Naive thymus-derived CD4-positive, alpha-beta T cell (primary cell): ENCODE measurements at regions not wholly inside any gene's neighbourhood (a gene's known extent, or its start where the extent isn't known, plus 50 kb on each side); places are given as distances from the start of the nearest gene placed in this dataset.

ENCODE experiments used
- ATAC-seq: fragments of 150-1000 bp; cut with Tn5 transposase; 2 replicates; pipeline ENCODE4 v1.10.0; 2021; ENCODE audit warnings: mild to moderate bottlenecking, moderate library complexity
- CTCF ChIA-PET: fragments of 350-600 bp; sonication (Branson Sonifier 250); formaldehyde crosslinking; loops from one replicate; lab custom pipeline; 2021; ENCODE audit warnings: antibody characterized with exemption; lab: Charles Lee
- POLR2A ChIA-PET: fragments of 350-600 bp; sonication (Branson Sonifier 250); formaldehyde crosslinking; loops from one replicate; lab custom pipeline; 2021; ENCODE audit warnings: antibody characterized with exemption, inconsistent platforms; lab: Charles Lee
- DNase-seq, 9 donors: peaks; one replicate each; pipeline versions ENCODE4 v3.0.0 to v3.0.0-alpha.2; 2020 to 2022; ENCODE audit warnings: mixed read lengths in 1 of 9
- H3K27ac ChIP-seq: one replicate; pipeline ENCODE4 v1.7.0; 2013; ENCODE audit warnings: mild to moderate bottlenecking, low read depth, low read length, moderate library complexity
- H3K27me3 ChIP-seq, 2 donors: one replicate each; pipeline ENCODE4 v1.7.0; 2013; ENCODE audit warnings: low read length in 2 of 2, mild to moderate bottlenecking in 2 of 2, moderate library complexity in 2 of 2; ENCODE audit not compliant: control insufficient read depth in 2 of 2, insufficient read depth in 2 of 2
- H3K36me3 ChIP-seq, 3 experiments: 1 replicate in 2 of 3; 2 replicates in 1 of 3; pipeline ENCODE4 v1.7.0; 2013; ENCODE audit warnings: low read length in 3 of 3, mild to moderate bottlenecking in 3 of 3, moderate library complexity in 1 of 3; ENCODE audit not compliant: insufficient read depth in 3 of 3, control insufficient read depth in 2 of 3
- H3K4me1 ChIP-seq, 2 donors: one replicate each; pipeline ENCODE4 v1.7.0; 2013; ENCODE audit warnings: low read length in 2 of 2, mild to moderate bottlenecking in 2 of 2, moderate library complexity in 1 of 2; ENCODE audit not compliant: control insufficient read depth in 2 of 2, insufficient read depth in 2 of 2
- H3K4me3 ChIP-seq: 2 replicates; pipeline ENCODE4 v1.7.0; 2013; ENCODE audit warnings: mild to moderate bottlenecking, low read length
- H3K9me3 ChIP-seq, 3 experiments: 1 replicate in 2 of 3; 2 replicates in 1 of 3; pipeline ENCODE4 v1.7.0; 2013; ENCODE audit warnings: low read length in 3 of 3; ENCODE audit not compliant: control insufficient read depth in 2 of 3
- H3K27ac Mint-ChIP-seq, 9 donors: one replicate each; pipeline ENCODE4 v1.8.0; 2020 to 2022; ENCODE audit warnings: mixed read lengths in 9 of 9, mild to moderate bottlenecking in 8 of 9, moderate library complexity in 5 of 9, inconsistent platforms in 2 of 9
- H3K27me3 Mint-ChIP-seq, 5 donors: one replicate each; pipeline ENCODE4 v1.8.0; 2021 to 2022; ENCODE audit warnings: mixed read lengths in 5 of 5, mild to moderate bottlenecking in 1 of 5
- H3K36me3 Mint-ChIP-seq, 5 donors: one replicate each; pipeline ENCODE4 v1.8.0; 2020 to 2022; ENCODE audit warnings: mixed read lengths in 5 of 5, mild to moderate bottlenecking in 3 of 5, inconsistent platforms in 1 of 5
- H3K4me1 Mint-ChIP-seq, 7 donors: one replicate each; pipeline ENCODE4 v1.8.0; 2020 to 2022; ENCODE audit warnings: mixed read lengths in 7 of 7, mild to moderate bottlenecking in 3 of 7, inconsistent platforms in 1 of 7
- H3K4me3 Mint-ChIP-seq, 10 donors: one replicate each; pipeline ENCODE4 v1.8.0; 2020 to 2022; ENCODE audit warnings: mild to moderate bottlenecking in 10 of 10, mixed read lengths in 10 of 10, moderate library complexity in 6 of 10, inconsistent platforms in 2 of 10
- H3K9me3 Mint-ChIP-seq, 11 donors: one replicate each; pipeline ENCODE4 v1.8.0; 2020 to 2022; ENCODE audit warnings: mixed read lengths in 11 of 11, mild to moderate bottlenecking in 4 of 11, inconsistent platforms in 1 of 11, moderate library complexity in 1 of 11
- intact Hi-C, 2 donors: fragments of 100-400 bp; cut with micrococcal nuclease; formaldehyde crosslinking; loops; one replicate each; pipeline ENCODE4 v1.15.1; 2023

GRCh38 chr13:68509734-68510621, 1279.8 kb upstream of the PCDH9 start:
- H3K27ac ChIP-seq = no peak overlapping the region
- no peaks in the 10 kb centered on the region for H3K27me3 ChIP-seq
- Mint-ChIP-seq H3K4me3 (no peak overlapping the region), H3K36me3 (no peaks in the 10 kb centered on the region), H3K9me3 (peaks cover 0 to 11% (median 5%) of the 10 kb centered on the region in 11 donors), H3K27me3 (no peaks in the 10 kb centered on the region), H3K27ac (no peak overlapping the region), H3K4me1 (no peaks in the 10 kb centered on the region)
- ATAC-seq (no peak), DNase-seq (no peak)
- no peaks in the 10 kb centered on the region for H3K4me1 ChIP-seq
- no peaks in the 10 kb centered on the region for H3K36me3 ChIP-seq
- ChIA-PET POLR2A (interaction anchor here (0.6 kb wide), 1 partner anchor 37 kb away, joined by 3 read pairs; no protein-coding TSS in a partner anchor), CTCF (no interaction called here)
- peaks cover 0 to 5% (median 0%) of the 10 kb centered on the region in 3 experiments for H3K9me3 ChIP-seq
- no peak overlapping the region for H3K4me3 ChIP-seq
- intact Hi-C loops = no loop called here

- H3K4me1 ChIP-seq = no peaks in the 10 kb centered on the region
- intact Hi-C loops = no loop called here
- peaks cover 0 to 10% (median 5%) of the 10 kb centered on the region in 11 donors for H3K9me3 Mint-ChIP-seq
- no peaks in the 10 kb centered on the region for H3K36me3 Mint-ChIP-seq
- H3K36me3 ChIP-seq = no peaks in the 10 kb centered on the region
- H3K4me3 Mint-ChIP-seq = no peak overlapping the region
- no peaks in the 10 kb centered on the region for H3K27me3 ChIP-seq
- DNase-seq = no peak
- ChIA-PET CTCF (no interaction called here), POLR2A (no interaction called here)
- H3K4me1 Mint-ChIP-seq = no peaks in the 10 kb centered on the region
- no peak overlapping the region for H3K27ac Mint-ChIP-seq
- no peak overlapping the region for H3K27ac ChIP-seq
- H3K4me3 ChIP-seq = no peak overlapping the region
- H3K9me3 ChIP-seq = peaks cover 0 to 5% (median 0%) of the 10 kb centered on the region in 3 experiments
- no peaks in the 10 kb centered on the region for H3K27me3 Mint-ChIP-seq
- ATAC-seq = no peak
These were observed 1276.9 kb upstream of the PCDH9 start for GRCh38 chr13:68506888-68507551.

GRCh38 chr13:68490594-68490993, 1260.5 kb upstream of the PCDH9 start:
- H3K36me3 ChIP-seq = no peaks in the 10 kb centered on the region
- CTCF ChIA-PET = no interaction called here
- H3K4me3 ChIP-seq = no peak overlapping the region
- no peak overlapping the region for H3K27ac ChIP-seq
- POLR2A ChIA-PET = no interaction called here
- no peaks in the 10 kb centered on the region for H3K27me3 ChIP-seq
- intact Hi-C loops = no loop called here
- DNase-seq (no peak), ATAC-seq (no peak)
- Mint-ChIP-seq H3K4me1 (no peaks in the 10 kb centered on the region), H3K27me3 (no peaks in the 10 kb centered on the region), H3K9me3 (peaks cover 0 to 18% (median 5%) of the 10 kb centered on the region in 11 donors), H3K4me3 (no peak overlapping the region), H3K27ac (no peak overlapping the region), H3K36me3 (no peaks in the 10 kb centered on the region)
- H3K9me3 ChIP-seq = peaks cover 0 to 3% (median 0%) of the 10 kb centered on the region in 3 experiments
- no peaks in the 10 kb centered on the region for H3K4me1 ChIP-seq

DNA sequence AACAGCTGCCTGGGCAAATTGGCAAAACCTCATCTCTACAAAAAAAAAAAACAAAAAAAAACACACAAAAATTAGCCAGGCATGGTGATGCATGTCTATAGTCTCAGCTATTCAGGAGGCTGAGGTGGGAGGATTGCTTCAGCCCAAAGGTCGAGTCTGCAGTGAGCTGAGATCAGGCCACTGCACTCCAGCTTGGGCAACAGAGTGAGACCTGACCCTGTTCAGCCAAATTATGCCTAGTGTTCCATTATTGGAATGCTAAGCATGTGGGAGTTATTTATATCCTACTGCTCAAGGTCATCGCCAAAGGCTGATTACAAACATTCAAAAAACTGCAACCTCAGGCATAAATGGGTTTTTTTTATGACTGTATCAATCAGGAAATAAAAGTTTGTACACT, 1251.0 kb upstream of the PCDH9 start:
- Mint-ChIP-seq H3K4me1 (no peaks in the 10 kb centered on the region), H3K27me3 (no peaks in the 10 kb centered on the region), H3K27ac (no peak overlapping the region), H3K9me3 (peaks cover 0 to 20% (median 2%) of the 10 kb centered on the region in 11 donors), H3K4me3 (no peak overlapping the region), H3K36me3 (no peaks in the 10 kb centered on the region)
- Histone ChIP-seq H3K27me3 (no peaks in the 10 kb centered on the region), H3K9me3 (no peaks in the 10 kb centered on the region), H3K4me1 (no peaks in the 10 kb centered on the region), H3K36me3 (no peaks in the 10 kb centered on the region), H3K4me3 (no peak overlapping the region), H3K27ac (no peak overlapping the region)
- CTCF ChIA-PET = no interaction called here
- intact Hi-C loops = no loop called here
- POLR2A ChIA-PET = no interaction called here
- DNase-seq (no peak), ATAC-seq (no peak)

- Mint-ChIP-seq H3K9me3 (peaks cover 0 to 4% (median 3%) of the 10 kb centered on the region in 11 donors), H3K27ac (no peak overlapping the region), H3K27me3 (no peaks in the 10 kb centered on the region), H3K4me1 (no peaks in the 10 kb centered on the region), H3K36me3 (no peaks in the 10 kb centered on the region), H3K4me3 (no peak overlapping the region)
- Histone ChIP-seq H3K36me3 (no peaks in the 10 kb centered on the region), H3K4me1 (no peaks in the 10 kb centered on the region), H3K27me3 (no peaks in the 10 kb centered on the region), H3K4me3 (no peak overlapping the region), H3K9me3 (no peaks in the 10 kb centered on the region), H3K27ac (no peak overlapping the region)
- no peak for ATAC-seq
- no peak for DNase-seq
- POLR2A ChIA-PET = no interaction called here
- CTCF ChIA-PET = no interaction called here
- intact Hi-C loops = no loop called here
These were observed 1243.7 kb upstream of the PCDH9 start for GRCh38 chr13:68473834-68474326.

GRCh38 chr13:68467160-68467559, 1237.0 kb upstream of the PCDH9 start:
- Histone ChIP-seq H3K27me3 (no peaks in the 10 kb centered on the region), H3K9me3 (no peaks in the 10 kb centered on the region), H3K27ac (no peak overlapping the region), H3K36me3 (no peaks in the 10 kb centered on the region), H3K4me3 (no peak overlapping the region), H3K4me1 (no peaks in the 10 kb centered on the region)
- H3K4me1 Mint-ChIP-seq = no peaks in the 10 kb centered on the region
- DNase-seq = no peak
- CTCF ChIA-PET = no interaction called here
- no peak for ATAC-seq
- POLR2A ChIA-PET = no interaction called here
- no peaks in the 10 kb centered on the region for H3K36me3 Mint-ChIP-seq
- H3K4me3 Mint-ChIP-seq = no peak overlapping the region
- H3K9me3 Mint-ChIP-seq = peaks cover 0 to 22% (median 7%) of the 10 kb centered on the region in 11 donors
- H3K27me3 Mint-ChIP-seq = no peaks in the 10 kb centered on the region
- intact Hi-C loops = no loop called here
- H3K27ac Mint-ChIP-seq = no peak overlapping the region
